ENCODE measurements at regions not wholly inside any gene's neighbourhood (a gene's known extent, or its start where the extent isn't known, plus 50 kb on each side); places are given as distances from the start of the nearest gene placed in this dataset.
"Not testable (repeated sequence)": the region's sequence is repeated elsewhere in the genome, so short reads cannot be mapped to it uniquely, and the experiment has no call there.

DNA sequence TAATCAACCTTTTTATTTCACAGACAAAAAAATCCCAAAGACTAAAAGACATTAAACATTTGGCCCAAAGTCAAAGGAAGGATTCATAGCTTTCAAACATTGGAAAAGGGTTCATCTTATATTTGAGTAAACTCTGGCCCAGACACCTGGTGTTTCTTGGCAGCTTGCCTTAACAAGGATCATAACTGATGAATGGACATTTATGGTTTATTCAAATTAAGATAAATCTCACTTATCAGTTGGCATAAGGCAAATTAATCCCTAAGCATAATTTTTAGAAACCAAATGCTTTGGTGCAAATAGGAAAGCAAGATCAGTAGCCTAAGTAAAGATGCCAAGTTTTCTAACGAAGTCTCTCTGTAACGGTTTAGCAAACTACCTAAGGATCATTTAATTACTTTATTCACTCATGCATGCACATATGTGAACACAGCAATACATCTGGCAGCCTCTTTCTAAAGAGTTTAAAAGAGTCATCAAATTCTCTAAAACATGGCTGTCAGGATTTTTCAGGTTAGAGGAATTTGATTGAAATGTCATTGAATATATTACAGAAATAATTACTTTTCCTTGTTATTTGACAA, 323.4 kb upstream of the RBMS1 start:
- no peak for DNase-seq

- no peak for DNase-seq
Observed at GRCh38 chr2:160820691-160821090, 327.1 kb upstream of the RBMS1 start.

DNA sequence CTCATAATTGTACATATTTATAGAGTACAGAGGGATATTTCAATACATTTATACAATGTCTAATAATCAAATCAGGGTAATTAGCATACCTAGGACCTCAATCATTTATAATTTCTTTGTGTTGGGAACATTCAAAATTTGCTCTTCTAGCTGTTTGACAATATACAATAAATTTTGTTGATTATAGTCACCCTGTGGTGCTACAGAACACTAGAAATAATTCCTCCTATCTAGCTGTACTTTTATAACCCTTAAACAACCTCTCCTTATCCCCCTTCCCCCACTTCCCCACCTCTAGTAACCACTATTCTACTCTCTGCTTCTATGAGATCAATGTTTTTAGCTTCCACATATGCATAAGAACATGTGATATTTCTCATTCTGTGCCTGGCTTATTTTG, 328.4 kb upstream of the RBMS1 start:
- no peak for DNase-seq

GRCh38 chr2:160825433-160825832, 331.8 kb upstream of the RBMS1 start:
- DNase-seq: no peak

DNA sequence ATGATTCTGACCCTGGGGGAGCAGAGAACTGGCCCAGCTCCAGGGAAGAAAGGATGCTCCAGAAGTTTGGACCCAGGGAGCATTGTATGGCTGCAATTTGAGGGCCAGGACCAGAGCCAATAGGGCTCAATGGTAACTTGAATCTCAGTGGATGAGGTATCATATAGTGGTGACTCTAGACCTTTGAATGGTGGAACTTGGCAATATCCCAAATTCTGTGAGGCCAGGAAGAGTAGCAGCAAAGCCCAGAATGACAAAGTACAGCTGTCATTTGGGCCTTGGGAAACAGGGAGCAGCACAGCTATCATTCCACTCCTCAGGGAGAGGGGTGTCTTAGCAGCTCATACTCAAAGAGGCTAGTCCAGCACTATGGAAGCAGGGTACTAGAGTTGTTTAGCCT, 332.9 kb upstream of the RBMS1 start:
- no peak for DNase-seq

DNA sequence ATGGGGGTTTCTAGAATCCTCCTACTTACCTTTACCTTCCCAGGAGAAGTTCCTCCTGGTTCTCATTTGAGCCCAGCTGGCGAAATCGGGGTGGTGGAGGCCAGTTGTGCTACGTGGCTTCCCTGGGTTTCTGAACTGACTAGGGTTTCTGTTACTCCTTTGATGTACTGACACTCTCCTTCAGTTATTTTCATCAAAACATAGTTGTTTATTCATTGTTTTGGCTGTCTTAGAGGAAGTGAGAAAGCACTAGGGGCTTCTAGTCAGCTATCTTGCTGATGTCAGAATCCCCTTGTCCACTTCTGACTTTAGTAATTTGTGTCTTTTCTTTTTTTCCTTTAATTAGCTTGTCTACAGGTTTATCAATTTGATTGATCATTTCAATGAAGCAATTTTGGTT, 332.2 kb upstream of the TANK start:
- DNase-seq: no peak

DNA sequence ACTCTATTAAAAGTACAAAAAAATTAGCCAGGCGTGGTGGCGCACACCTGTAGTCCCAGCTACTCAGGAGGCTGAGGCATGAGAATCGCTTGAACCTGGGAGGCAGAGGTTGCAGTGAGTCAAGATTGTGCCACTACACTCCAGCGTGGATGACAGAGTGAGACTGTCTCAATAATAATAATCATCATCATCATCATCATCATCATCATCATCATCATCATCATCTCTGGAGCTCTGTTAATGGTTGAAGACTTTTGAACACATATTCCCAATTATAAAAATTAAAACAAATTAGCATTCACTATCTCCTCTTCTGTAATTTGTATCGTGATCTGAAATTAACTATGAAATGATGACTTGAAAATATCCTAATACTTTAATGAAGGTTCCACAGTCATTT, 327.8 kb upstream of the TANK start:
- not testable (repeated sequence) for DNase-seq

DNA sequence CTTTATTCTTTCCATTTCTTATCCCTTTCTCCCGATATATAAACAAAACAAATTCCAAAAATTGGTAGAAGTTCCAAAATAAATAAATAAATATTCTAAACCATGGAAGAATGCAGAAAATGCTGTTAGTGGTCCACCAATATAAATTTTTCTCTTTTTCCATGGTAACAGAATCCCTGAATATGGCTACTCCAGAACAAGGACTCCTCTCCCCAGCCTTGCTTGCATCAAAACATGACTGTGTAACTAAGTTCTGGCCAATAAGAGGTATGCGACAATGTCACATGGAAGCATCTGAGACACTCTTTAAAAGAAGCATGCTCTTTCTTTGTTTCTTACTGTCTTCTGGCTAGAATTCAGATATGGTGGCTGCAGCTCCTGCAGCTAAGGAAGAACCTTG, 325.1 kb upstream of the TANK start:
- no peak for DNase-seq

- no peak for DNase-seq
Observed at GRCh38 chr2:160836755-160837154, 323.5 kb upstream of the TANK start.

DNA sequence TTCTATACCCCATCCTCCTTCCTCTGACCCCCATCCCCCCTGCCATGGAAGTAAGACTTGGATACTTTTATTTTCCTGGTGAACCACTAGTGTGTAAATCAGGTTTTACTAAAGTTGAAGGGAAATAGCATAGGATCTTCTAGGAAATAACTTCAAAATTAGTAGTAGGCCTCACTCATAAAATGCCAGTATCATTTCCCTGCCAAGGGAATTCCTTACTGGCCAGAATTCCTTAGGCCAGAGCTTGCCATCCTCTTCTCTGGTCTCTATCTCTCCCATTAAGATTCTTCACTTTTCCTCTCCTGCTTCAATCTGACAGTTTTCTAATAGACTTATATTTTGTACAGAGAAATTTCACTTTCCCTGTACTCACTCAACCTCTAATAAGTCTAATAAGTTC, 322.8 kb upstream of the TANK start:
- DNase-seq: no peak

DNA sequence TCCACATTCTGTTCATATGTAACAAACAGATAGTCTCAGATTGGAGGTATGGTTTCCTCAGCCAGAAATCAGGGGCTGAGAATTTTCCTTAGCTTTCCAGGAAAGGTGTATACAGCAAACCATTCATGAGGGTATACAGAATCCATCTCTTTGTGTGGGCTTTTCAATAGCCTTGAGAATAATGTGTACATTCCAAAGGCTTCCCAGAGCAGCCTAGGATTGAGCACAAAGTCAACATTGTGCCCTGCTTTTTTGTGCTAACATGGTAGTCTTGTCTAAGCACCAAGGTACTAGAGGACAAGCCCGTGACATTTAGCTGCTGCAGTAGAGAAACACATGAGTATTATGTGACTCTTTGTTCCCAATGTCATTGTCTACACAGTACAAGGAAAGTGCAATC, 322.1 kb upstream of the TANK start:
- DNase-seq: no peak

- no peak for DNase-seq
Observed at GRCh38 chr2:160838691-160839090, 321.5 kb upstream of the TANK start.

DNA sequence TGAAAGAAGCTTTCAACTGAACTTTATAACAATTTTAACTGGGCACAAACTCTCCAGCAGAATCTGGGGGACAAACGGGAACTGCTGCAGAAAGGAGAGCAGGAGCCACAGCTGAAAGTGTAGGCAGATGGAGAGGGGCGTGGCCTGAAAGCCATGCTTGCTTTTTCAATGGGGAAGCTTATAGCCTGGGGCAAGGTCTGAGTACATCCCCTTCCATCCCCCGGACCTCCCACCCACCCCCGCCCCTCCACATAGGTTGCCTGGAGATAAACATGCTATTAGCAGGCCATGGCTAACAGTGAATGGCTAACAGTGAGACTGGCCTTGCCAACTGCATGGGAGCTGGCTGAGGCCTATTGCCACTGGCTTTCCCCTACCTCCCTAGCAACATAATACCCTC, 317.9 kb upstream of the TANK start:
- DNase-seq: no peak

- DNase-seq: no peak
Observed at GRCh38 chr2:160859096-160859495, 301.1 kb upstream of the TANK start.

- no peak for DNase-seq
Observed at GRCh38 chr2:160862226-160862625, 298.0 kb upstream of the TANK start.

DNA sequence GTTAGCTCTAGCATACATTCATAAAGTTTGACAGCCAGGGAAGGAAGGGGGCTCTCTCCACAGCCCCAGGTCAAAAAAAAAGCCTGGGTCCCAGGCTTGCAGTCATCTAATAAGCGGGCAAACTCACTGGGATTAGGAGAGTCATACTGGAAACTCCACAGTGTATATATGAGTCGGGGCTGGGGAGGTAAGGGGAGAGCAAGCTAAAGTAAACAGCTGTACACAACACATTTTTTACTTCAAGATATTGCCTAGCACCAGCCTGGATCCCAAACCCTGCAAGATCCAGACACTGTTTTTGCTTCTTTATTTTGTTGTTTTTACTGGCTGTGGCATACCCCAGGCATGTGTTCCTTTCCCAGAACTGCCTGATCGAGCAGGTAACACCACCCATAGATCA, 291.3 kb upstream of the TANK start:
- DNase-seq: no peak

GRCh38 chr2:160869411-160869810, 290.8 kb upstream of the TANK start:
- no peak for DNase-seq

DNA sequence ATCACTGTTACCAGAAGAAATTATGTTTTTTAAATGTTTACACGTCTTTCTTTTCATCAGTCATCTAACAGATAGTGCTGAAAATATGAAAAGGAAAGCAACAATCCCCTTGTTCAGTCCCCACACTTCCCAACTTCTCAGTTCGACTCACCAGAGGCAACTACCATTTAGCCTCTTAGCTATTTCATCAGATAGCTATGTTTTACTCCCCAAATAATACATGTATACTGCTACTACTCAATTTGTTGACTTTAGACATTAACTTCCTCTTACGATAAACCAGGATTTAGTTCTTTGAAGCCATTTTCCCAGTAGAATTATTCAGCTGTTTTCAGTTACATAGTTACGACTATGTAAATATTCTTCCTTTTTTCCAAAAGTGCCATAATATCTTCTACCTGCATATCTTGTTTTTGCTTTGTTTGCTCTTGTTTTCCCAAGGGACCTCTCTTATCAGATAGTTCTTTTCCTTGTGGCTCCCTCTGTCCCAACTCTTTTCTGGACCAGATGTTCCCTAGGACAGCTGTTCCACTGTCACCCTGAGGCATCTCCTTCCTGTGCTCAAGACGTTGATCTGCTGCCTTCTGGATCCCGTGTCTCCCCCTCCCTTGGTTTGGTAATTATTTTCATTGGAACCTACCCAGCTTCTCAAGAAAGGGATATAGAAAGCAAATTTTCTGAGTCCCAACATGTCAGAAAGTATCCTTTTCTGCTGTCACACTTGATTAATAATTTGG, 289.3 kb upstream of the TANK start:
- DNase-seq: no peak

- no peak for DNase-seq
Observed at GRCh38 chr2:160871953-160872352, 288.3 kb upstream of the TANK start.

GRCh38 chr2:160876029-160876428, 284.2 kb upstream of the TANK start:
- no peak for DNase-seq

GRCh38 chr2:160876765-160877164, 283.5 kb upstream of the TANK start:
- no peak for DNase-seq

GRCh38 chr2:160878618-160879017, 281.6 kb upstream of the TANK start:
- DNase-seq: no peak

GRCh38 chr2:160882906-160883305, 277.3 kb upstream of the TANK start:
- no peak for DNase-seq

DNA sequence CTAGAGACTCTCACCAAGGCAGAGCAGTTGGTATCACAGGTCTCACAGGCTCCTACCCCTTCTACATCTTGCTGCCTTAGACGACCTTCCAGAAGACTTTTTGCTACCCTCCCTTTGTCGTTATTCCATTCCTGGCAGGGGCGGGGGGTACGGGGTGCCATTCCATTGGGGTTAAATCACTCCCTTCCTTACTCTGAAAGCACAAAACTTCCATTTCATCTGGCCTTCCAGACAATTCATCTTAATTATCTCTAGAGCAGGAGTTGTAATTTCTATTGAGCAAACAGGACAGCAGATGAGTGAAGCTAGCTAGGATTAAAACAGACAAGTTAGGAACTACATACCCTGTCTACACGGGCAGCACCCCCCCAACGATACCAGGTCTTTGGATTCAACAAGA, 276.2 kb upstream of the TANK start:
- DNase-seq: no peak

All from CD4-positive, alpha-beta T cell treated with Interleukin-6 for 4 hours (primary cell).